ENCODE measurements at regions not wholly inside any gene's neighbourhood (a gene's known extent, or its start where the extent isn't known, plus 50 kb on each side); places are given as distances from the start of the nearest gene placed in this dataset.

DNA sequence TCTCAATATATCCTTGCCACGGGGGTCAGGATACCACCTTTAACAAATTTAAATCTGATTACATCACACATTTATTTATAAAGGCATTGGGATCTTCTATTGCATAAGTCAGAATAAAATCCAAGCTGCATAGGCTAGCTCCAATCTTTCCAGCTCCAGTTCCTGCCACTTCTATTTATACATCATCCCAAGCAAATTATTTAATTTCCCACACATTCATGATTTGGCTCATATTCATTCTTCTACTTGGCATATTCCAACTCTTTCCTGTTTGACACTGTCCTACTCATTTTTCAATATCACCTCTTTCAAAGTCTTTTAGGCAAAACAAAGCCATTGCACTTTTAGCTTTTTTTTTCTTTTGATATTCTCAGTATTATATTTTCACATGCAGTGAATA lies 579.0 kb upstream of the FZD8 start:
- TF ChIP-seq CBX5 (IDR thresholded peaks at IDR 0.05; ENCODE audit: low read depth, low read length) (no peak), RNF2 (IDR thresholded peaks at IDR 0.05; ENCODE audit: borderline replicate concordance, low read depth, low read length, missing control alignments, poor library complexity, severe bottlenecking) (no peak), EP300 (IDR thresholded peaks at IDR 0.05; ENCODE audit: borderline replicate concordance in 1 of 2, low read depth in 2 of 2, low read length in 2 of 2) (no peak), EZH2 (IDR thresholded peaks at IDR 0.05; ENCODE audit: low read depth, low read length, severe bottlenecking) (no peak), POLR2AphosphoS5 (IDR thresholded peaks at IDR 0.05; ENCODE audit: low read depth, low read length) (no peak), POLR2A (IDR thresholded peaks at IDR 0.05; ENCODE audit: control extremely low read depth in 1 of 2, low read depth in 2 of 2, low read length in 2 of 2) (no peak), SUZ12 (IDR thresholded peaks at IDR 0.05; ENCODE audit: low read length) (no peak), TAF1 (IDR thresholded peaks at IDR 0.05; ENCODE audit: low read depth, low read length) (no peak)
- TF ChIP-seq, protein P1, sequence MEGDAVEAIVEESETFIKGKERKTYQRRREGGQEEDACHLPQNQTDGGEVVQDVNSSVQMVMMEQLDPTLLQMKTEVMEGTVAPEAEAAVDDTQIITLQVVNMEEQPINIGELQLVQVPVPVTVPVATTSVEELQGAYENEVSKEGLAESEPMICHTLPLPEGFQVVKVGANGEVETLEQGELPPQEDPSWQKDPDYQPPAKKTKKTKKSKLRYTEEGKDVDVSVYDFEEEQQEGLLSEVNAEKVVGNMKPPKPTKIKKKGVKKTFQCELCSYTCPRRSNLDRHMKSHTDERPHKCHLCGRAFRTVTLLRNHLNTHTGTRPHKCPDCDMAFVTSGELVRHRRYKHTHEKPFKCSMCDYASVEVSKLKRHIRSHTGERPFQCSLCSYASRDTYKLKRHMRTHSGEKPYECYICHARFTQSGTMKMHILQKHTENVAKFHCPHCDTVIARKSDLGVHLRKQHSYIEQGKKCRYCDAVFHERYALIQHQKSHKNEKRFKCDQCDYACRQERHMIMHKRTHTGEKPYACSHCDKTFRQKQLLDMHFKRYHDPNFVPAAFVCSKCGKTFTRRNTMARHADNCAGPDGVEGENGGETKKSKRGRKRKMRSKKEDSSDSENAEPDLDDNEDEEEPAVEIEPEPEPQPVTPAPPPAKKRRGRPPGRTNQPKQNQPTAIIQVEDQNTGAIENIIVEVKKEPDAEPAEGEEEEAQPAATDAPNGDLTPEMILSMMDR (IDR thresholded peaks at IDR 0.05; ENCODE audit: control extremely low read depth in 1 of 3, insufficient read depth in 1 of 3, low read depth in 1 of 3, low read length in 3 of 3) = no peak
- TF ChIP-seq, protein P2, sequence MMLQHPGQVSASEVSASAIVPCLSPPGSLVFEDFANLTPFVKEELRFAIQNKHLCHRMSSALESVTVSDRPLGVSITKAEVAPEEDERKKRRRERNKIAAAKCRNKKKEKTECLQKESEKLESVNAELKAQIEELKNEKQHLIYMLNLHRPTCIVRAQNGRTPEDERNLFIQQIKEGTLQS (IDR thresholded peaks at IDR 0.05; ENCODE audit: insufficient read depth, low read depth, low read length) = no peak
- TF ChIP-seq, protein P3, sequence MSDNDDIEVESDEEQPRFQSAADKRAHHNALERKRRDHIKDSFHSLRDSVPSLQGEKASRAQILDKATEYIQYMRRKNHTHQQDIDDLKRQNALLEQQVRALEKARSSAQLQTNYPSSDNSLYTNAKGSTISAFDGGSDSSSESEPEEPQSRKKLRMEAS (IDR thresholded peaks at IDR 0.05) = no peak
